SW 1271 (cell line): ENCODE measurements at regions not wholly inside any gene's neighbourhood (a gene's known extent, or its start where the extent isn't known, plus 50 kb on each side); places are given as distances from the start of the nearest gene placed in this dataset.

Experiments
- DNase-seq, 2 experiments: peaks; one replicate each; lab custom pipeline; 2025; lab: John Stamatoyannopoulos, UW

DNA sequence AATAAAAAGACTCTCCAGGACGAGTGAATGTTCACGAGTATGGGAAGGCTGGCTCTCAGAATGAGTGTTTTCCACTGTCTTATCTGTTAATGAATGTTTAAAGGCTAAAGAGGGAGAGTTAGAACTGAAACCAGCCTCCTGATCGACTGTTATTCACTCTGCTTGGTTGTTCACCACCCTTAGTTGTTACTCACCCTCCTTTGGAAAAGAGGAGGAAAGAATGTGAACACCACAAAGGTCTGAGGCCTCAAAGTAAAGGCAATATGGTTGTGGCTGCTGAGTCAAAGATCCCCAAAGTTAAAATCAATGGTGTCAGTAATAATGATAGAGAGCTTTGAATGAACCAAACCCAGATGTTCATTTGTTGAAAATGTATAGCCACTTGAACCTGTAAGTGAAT, 1793.2 kb upstream of the PCDH20 start:
- no peak for DNase-seq

DNA sequence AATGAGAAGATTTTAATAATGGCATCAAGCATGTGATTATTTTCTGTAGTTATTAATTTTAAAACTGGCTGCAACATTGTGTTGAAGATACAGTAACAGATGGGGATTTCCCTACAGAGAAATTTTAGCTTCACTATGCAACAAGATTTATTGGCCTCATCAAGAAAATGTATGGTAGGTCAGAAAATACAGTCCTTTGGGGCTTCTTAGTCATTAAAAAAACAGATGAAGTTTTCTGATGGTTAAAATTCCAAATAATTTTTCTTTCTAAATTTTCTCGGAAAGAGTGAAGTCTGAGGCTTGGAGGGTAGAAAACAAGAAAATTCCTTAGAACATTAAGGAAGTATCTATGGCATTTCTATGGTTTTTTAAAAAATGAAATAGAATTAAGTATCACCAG, 1790.8 kb upstream of the PCDH20 start:
- DNase-seq: no peak

DNA sequence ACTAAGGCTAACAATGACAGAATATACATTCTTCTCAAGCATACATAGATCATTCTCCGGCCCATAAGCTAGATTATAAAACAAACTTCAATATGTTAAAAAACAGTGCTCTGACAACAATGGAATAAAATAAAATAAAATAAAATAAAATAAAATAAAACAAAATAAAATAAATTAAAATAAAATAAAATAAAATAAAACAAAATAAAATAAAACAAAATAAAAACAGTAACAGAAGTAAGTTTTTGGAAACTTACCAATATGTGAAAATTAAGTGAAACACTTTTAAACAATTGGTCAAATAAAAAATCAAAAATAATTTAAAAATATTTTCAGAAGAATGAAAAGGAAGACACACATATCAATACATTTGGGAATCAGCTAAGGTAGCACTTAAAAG, 1785.8 kb upstream of the PCDH20 start:
- DNase-seq: no peak

DNA sequence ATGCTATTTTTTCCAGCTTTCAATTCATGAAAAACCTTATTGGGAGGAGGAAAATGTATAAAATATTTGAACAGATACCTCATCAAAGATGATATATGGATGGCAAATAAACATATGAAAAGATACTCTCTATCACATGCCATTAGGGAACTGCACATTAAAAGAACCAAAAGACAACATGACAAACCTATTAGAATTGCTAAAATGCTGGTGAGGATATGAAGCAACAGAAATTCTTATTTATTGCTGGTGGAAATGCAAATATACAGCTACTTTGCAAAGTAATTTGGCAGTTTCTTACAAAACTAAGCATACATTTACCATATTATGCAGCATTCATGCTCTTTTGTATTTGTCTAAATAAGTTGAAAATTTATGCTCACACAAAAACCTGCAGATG, 1783.9 kb upstream of the PCDH20 start:
- no peak for DNase-seq

DNA sequence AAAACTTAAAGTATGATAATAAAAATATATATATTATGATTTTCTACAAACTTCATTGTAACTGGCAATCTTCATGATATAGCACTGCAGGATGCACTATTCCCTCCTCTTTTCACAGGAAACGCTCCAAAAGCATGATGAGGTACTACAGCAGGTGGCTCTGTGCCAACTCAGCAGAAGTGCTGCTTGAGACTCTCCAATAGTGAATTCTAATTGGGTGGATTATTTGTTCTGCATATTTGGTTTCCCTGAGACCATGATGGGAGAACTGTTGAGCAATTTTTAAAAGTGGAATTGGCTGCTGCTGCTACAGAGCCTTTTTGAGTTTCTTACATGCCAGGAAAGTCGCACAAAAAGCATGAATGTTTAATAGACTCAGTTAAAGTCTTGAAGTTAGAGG, 1782.4 kb upstream of the PCDH20 start:
- no peak for DNase-seq

DNA sequence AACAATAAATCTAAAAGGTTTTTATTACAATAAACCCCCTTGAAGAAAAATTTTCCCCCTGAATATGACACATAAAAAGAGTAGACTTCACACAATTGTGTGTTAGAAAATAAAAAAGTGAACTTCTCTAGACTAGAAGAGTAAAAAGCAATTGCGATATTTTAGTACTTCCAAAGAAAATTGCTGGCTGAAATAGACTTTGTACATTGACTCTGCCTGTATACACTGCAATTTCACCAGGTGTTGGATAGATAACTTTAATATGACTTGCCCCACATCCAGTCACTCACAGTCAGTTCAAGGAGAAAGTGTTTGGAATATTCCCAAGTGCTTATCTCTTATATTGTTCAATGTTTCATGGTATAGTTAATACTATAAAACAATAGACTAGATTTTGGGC, 1780.1 kb upstream of the PCDH20 start:
- DNase-seq: no peak

DNA sequence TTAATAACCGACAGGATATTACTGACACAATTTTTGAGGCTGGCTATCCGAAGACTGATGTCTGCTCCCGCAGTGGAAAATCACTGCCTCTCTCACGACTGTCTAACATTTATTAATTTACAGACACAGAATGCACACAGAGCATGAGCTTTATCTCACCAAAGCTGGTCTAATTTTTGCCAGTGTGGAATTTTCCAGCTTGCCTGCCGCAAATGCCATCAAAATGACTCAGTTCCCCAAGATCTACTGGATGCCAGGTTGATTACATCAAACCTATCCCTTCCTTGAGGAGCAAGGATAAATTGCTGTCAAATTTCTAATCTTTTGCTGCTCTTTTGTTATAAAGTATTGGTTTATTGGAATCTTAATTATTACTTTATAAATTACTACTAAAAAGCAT, 1775.1 kb upstream of the PCDH20 start:
- peak in 1 of 2 experiments; percentile 49 for DNase-seq

DNA sequence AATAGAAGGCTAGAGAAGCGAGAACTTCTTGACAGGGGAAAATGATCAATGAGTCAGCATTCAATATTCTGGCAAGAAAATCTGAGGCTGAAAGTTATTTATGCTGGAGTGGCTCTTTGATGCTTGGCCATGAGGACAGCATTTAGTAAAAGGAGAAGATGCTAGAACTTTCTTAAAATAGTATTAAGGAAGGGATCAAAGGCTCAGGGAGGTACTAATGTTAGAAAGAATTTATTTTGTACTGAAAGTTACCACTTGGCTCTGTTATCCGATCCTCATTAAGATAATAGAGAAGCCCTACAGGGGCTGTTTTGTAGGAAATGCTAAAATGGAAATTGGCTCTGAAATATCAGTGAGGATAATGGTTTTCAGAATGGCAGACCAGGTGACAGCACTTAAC, 1774.6 kb upstream of the PCDH20 start:
- DNase-seq: no peak

DNA sequence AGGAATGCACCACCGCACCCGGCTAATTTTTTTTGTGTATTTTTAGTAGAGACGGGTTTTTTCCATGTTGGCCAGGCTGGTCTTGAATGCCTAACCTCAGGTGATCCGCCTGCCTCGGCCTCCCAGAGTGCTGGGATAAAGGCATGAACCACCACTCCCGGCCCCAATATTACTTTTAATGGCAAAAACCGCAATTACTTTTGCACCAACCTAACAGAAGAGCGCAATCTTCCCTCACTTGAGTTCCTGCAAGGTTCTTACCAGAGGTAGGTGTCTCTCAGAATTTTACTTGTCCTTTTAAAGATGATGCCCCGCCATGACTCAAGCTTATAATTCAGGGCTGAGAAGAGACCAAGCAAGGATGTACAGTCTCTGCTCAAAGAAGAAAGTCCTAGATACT, 1774.1 kb upstream of the PCDH20 start:
- no peak for DNase-seq

DNA sequence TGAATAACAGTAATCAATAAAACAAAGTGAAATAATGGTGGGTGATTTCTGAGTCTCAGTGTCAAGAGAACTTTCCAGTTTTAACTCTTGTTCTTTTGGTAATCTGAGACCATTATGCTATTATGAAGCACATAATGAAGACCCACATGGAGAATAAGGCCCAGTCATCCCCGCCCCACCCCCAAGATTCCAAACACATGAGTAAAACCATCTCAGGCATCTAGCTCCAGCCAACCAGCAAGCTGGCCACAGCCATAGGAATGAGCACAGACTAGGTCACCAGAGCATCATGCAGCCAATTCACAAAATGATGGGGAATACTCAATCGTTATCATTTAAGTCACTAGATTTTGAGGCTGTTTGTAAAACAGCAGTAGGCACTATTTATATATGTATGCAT, 1769.0 kb upstream of the PCDH20 start:
- DNase-seq: peak; percentile 41 to 78

DNA sequence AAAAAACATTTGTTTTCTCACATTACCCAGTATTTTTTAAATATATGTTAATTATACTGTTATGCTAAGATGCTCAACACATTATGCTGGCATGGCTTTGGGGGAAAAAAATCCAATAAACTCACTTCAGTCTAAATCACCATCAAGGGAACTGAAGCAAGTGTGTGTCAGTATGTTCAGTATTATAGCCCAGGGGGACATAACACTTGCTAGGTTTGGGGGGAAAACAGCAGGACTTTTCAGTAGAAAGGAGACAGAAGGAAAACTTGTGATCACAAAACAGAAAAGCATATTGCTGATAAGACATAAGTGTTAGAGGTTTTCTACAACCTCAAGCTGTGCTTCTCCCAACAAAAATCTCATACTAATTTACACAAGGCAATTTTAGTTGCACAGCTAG, 1759.9 kb upstream of the PCDH20 start:
- no peak for DNase-seq

DNA sequence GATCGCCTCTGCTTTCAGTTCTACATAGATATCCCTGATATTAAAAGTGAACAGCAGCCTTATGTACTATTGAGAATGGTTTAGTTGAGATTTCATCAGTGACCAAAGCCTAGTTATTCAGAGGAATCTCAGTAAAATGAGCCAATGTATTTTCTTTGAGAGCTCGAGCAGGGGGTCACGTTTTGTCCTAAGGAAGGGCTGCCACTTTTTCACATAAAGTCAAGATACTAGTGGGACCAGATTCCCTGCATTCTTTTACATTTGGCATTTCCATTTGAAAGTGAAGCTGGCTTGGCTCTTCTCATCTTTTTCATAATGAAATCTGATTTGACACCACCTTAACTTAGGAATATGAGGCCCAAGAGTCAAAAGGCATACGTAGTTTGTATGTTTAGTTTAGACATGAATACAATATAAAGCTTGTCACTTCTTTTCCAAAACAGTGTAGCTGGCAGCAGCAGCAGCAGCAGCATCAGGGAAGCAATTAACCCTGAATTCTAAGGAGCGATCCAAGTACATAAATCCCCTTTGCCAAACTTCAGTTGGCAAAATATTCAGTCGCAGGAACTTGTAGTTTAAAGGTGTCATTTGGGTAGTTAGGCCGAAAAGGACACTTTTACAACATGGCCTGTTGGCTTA, 1752.2 kb upstream of the PCDH20 start:
- no peak for DNase-seq

DNA sequence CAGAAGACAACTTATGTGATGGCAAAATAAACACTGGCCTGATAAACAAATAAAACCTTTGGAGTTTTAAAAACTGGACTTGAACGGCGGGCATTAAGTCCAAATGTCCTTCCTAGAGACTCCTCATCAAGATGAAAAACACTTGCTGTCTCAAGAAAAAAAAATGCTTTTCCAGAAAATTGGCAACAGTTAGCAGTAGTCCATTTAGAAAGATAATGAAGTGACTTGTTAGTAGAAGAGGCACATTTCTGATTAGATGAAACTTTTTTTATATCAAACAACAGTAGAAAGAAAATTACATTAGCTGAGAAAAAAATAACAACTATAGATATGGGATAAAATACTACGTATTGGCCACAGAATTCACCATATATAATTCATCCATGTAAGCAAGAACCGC, 1750.7 kb upstream of the PCDH20 start:
- DNase-seq: no peak

DNA sequence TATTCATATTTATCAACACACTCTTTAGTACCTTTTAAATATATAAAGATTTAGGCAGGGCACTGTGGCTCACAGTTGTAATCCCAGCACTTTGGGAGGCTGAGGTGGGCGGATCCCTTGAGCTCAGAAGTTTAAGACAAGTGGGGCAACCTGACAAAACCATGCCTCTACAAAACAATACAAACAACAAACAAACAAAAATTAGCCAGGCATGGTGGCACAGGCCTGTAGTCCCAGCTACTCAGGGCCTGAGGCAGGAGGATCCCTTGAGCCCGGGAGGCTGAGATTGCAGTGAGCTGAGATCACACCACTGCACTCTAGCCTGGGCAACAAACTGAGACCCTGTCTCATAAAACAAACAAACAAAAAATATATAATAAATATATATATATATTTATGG, 1748.3 kb upstream of the PCDH20 start:
- no peak for DNase-seq

DNA sequence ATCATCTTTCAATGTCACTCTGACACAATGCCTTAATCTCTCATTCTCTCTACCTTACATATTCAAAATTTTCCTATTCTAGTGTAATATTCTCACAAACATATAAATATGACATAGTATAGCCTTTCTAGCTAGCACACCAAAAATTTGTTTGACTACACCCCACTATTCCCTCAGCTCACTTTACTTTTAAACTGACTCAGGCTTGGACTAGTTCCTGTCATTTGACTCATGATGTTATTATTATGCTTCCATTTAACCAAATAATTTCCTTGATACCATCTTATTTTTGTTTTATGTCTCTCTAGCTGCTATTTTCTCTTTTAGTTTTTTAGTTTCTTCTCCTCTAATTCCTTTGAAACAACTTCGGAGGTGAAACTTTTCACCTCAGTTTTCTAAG, 1745.6 kb upstream of the PCDH20 start:
- no peak for DNase-seq

DNA sequence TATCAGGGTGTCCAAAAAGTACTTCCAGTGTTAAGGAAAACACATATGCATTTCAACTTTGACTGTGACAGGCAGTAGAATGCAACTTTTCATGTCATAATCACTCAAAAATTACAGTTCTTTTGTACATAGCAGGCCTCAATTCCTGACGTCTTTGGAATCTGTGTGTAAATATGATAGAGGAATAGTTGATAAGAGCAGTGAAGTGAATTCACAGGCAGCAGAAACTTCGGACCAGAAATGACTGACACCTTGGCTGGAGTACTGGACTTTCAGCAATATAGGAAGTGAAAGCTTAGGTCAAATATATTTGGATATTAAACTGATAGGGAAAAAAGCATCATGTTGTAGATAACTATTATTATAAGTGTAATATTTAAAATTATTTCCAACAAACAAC, 1741.2 kb upstream of the PCDH20 start:
- DNase-seq: no peak

DNA sequence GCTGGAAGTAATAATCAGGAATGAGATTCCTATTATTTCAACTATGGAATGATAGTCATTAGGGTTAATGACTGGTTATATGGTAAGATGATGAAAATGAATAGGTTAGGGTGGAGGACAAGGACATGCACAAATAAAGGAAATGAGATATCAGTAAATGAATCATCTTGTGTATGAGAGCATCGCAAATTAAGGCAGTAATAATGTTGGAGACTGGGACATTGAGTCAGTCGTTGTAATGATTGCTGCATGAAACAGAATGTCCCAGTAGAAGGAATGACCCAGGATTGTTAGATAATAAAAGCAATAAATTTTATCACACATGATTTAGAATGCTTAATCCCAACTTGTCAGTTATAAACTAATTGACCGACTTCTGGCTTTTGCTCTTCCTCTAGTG, 1733.7 kb upstream of the PCDH20 start:
- no peak for DNase-seq

DNA sequence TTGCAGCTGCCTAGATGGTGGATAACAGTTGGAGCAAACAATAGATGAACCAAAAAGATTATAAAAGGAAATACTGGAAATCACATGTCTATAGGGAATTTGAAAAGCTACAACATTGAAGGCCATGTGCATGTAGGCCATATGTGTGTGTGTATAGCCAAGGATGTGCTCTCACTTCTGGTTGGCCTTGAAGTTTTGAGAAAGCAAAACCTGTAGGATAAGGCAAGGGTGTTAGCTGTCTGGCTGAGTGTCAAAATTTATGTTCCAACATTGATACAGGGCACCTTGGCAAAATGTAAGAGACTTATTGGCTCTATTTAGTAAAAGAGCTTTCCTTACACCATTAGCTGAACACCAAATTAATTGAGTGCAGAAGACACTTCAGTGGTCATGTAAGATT, 1723.6 kb upstream of the PCDH20 start:
- DNase-seq: no peak

DNA sequence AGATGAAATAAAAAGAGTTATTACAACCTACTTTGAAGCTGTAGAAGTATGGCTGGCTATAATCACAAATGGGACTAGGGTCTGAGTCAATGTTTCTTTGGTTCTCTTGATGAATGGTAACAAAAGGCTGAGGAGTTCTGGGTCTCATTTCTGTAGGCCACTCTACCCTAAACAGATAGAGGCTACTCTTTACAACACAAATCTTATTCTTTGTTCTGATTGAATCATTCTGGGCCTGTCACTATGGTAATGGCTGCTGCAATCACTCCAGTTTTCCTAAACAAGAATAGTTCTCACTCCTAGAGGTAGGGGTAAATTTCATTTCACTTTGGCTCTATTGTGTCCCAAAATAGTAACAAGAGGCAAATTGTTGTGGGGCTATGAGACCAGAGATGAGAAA, 1714.3 kb upstream of the PCDH20 start:
- DNase-seq: no peak

DNA sequence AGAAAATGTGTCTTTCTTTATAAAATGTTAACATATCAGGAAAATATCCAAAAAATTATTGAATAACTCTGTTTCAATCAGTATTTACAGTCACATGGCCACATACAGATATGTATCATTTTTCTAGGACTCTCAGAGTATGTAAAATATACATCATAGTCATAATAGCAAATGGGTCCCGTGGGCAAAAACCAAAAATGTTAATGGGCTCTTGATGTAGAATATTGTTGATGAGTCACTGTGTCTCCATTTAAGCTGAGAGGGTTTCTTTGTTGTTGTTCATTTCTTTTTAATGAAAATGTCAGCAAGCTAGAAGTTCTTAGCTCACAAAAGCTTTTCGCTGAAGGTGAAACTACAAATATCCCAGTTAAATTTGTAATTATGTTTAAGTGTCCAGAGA, 1713.1 kb upstream of the PCDH20 start:
- no peak for DNase-seq

DNA sequence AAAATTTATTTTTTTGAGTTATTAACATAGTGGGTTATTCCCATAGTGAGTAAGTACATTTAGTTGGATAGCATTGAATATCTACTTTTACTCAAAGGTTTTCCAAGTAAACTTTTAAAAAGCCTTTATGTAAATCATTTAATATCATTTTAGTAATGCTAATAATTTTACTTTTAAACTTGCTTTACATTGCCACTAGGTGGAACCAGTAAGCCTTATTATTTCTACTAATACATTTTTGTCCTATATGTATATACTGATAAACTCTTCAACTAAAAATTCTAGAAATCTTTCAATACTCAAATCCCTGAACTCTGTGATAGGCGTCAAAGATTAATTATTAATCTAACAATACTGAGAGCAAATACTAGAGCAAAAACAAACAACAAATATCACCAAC, 1709.2 kb upstream of the PCDH20 start:
- peak; percentile 2 to 42 for DNase-seq

DNA sequence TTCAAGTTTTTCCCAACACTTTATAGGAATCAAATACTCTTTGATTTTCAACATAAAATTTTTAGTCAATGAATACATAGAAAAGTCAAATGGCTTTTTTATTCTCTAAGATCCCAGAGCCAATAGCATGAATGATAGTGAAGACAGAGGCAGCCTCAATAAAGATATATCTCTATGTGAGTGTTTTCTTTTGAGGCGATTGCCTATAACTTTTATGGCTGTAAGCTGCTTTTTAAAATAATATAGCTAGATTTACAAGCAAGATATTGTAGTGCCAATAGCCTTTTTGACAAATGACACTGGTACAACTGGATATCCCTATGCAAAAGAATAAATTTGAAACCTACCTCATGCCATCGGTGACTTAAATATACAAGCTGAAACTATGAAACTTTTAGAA, 1705.2 kb upstream of the PCDH20 start:
- DNase-seq: no peak

DNA sequence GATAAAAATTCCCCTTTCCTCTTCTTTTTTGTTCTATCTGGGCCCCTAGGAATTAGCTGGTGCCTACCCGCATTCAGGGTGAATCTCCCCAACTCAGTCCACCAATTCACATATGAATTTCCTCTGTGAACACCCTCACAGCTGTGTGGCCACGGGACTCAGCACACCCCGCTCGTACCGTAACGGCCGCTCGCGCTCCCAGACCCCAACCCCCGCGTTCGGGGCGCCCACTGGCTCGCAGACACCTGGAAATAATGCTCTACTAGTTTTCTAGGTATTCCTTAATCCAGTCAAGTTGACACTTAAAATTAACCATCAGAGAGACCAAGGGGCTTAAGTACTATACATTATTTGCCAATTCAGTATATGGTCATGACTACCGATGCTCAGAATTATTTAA, 1702.1 kb upstream of the PCDH20 start:
- DNase-seq: no peak

DNA sequence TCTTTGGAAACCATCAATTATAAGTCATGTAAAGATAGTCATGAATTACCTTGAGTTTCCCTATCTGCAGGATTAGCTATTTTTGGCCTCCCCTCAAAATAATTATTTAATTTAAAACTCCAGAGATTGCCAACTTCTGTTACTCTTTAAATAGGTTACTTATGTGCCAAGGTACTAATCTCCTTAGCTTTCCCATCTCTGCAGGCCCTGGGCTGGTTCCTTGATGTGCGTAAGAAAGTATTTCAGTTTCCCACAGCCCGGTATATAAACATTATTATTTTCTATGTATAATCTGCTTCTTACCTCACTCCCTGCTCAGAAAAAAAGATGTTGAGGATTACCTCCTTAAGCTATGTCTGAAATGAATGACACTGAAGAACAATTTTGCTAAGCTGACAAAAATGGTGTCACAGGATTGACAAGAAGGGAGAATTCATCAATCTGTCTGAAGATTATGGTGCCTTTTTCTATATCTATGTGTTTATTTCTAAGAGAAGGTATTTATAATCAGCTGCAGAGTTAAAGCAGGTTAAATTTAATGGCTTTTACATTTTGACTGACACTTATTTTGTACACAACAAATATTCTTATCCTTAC, 1697.2 kb upstream of the PCDH20 start:
- DNase-seq: no peak
